AG10803 (cell line): ENCODE measurements at regions not wholly inside any gene's neighbourhood (a gene's known extent, or its start where the extent isn't known, plus 50 kb on each side); places are given as distances from the start of the nearest gene placed in this dataset.

Experiments used
- DNase-seq: peaks from one replicate; pipeline ENCODE4 v3.0.0; 2010; ENCODE audit warnings: low read depth
- H3K4me3 ChIP-seq: 2 replicates; pipeline ENCODE4 v1.5.1; 2011; ENCODE audit warnings: mild to moderate bottlenecking, low read length, control low read depth
- TF ChIP-seq, protein P1 (sequence below): conservative IDR thresholded peaks from 2 replicates; pipeline ENCODE4 v1.5.1; 2011; ENCODE audit warnings: mild to moderate bottlenecking, low read length, control low read depth, inconsistent platforms

DNA sequence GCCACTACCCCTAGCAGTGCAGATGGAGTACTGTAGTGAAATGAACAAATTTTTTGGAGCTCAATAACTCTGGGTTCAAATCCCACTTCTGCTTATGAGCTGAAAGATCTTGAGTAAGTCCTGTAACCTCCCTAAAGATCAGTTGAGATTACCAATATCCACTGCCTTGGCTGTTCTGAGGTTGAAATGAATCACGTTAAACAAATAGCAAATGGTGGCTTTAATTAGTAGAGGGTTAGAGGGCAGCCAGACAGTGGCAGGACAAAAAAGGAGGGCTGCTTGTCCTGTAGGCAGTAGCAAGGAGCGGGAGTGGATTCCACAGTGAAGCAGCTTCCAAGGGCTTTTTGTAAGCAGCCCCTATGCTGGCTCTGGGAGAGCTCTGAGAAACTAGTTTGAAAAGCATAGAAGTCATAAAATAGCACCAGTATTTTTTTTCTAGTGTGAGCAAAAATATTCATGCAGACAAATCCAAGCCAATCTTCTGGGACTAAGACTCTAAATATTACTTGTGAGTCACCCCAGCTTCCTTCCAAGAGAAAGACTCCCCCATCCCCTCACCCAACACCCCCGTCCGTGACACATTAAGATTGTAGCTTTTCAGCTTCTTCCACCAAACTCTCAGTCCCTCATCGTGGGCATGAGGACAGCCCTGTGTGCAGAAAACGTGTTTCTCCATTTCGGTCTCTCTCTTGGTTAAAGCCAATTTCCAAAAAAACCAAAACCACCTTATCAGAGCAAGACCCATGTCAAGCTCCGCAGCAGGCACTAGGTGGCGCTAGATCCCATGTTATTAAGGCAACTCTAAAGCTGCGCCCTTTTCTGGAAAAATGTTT lies 123.5 kb upstream of the LGALSL start:
- TF ChIP-seq, protein P1, sequence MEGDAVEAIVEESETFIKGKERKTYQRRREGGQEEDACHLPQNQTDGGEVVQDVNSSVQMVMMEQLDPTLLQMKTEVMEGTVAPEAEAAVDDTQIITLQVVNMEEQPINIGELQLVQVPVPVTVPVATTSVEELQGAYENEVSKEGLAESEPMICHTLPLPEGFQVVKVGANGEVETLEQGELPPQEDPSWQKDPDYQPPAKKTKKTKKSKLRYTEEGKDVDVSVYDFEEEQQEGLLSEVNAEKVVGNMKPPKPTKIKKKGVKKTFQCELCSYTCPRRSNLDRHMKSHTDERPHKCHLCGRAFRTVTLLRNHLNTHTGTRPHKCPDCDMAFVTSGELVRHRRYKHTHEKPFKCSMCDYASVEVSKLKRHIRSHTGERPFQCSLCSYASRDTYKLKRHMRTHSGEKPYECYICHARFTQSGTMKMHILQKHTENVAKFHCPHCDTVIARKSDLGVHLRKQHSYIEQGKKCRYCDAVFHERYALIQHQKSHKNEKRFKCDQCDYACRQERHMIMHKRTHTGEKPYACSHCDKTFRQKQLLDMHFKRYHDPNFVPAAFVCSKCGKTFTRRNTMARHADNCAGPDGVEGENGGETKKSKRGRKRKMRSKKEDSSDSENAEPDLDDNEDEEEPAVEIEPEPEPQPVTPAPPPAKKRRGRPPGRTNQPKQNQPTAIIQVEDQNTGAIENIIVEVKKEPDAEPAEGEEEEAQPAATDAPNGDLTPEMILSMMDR, result peak; percentile 96
- peak; percentile 83 for DNase-seq
- peak overlapping the region; percentile 56 for H3K4me3 ChIP-seq

DNA sequence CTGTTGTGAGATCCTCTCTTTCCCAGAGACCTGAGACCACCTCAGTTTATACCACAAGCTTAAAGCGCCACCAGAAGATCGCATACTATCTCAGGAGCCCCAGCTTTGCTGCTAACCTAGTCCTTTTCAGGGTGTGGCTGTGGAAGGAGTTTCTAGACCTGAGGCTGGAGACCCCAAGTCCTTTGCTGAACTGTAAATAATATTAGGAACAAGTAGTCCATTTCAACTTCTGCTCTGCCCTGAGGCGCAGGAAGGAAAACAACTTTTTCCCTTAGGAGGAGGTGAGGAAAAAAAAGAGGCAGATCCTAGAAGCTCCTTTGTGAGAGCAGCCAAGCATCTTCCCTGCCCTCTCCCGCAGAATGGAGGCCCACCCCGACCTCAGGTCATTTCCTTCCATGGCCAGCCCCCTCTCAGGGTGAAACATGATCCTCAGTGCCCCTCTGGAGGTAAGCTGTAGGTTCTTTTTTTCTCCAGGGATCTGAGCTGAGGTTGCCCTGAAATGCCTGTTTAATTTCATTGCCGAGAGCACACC lies 122.8 kb upstream of the LGALSL start:
- no peak overlapping the region for H3K4me3 ChIP-seq
- DNase-seq, result no peak
- TF ChIP-seq, protein P1, result no peak

DNA sequence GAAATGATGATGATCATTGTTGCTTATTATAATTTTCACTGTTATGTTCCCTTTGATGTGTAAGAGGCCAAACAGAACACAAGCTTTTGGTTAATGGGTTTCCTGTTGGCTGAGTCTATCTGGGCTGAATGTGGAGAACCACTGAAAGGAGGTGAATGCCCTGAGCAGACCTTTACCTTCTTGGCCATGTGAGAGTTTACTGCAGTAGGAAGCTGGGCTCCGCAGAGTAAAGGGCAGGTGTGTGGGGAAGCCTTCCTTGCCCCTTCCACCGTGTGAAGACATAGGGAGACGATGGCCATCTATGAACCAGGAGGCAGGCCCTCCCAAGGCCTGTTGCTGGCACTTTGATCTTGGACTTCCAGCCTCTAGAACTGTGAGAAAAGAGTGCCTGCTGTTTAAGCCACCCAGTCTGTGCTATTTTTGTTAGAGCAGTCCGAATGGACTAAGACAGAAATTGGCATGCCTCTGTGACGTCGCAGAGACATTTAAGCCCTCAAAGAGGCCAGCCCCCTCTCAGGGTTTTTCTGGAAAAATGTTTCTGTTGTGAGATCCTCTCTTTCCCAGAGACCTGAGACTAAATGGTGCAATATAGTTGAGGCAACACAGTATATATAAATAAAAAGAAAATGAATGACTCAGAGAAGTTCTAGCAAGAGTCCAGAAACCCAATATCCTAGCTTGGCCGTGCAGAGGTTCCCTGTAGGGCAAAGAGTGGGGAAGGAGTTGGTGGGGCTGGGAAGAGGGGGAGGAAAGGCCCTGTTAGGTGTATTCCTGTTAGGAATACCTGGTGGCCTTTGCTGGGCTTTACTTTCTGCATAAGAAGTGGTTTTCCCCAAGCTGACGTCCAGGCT lies 121.9 kb upstream of the LGALSL start:
- TF ChIP-seq, protein P1, result no peak
- H3K4me3 ChIP-seq, result no peak overlapping the region
- no peak for DNase-seq

DNA sequence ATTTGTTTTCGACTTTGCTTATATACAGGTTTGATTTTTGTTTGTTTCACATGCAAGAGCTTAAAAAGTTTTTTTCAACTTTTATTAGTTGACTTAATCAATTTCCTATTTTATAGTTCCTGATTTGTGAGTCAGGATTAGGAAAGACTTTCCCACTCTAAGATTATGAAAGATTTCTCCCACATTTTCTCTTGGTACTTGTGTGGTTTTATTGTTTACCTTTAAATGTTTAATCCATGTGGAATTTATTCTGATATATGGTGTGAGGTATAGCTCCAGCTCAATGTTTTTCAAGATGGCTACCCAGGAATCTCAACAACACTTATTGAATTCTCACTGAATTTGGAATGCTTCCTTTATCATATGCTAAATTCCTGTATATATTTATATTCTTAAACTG lies 117.8 kb upstream of the LGALSL start:
- TF ChIP-seq, protein P1, result no peak
- H3K4me3 ChIP-seq, result no peak overlapping the region
- DNase-seq, result no peak

DNA sequence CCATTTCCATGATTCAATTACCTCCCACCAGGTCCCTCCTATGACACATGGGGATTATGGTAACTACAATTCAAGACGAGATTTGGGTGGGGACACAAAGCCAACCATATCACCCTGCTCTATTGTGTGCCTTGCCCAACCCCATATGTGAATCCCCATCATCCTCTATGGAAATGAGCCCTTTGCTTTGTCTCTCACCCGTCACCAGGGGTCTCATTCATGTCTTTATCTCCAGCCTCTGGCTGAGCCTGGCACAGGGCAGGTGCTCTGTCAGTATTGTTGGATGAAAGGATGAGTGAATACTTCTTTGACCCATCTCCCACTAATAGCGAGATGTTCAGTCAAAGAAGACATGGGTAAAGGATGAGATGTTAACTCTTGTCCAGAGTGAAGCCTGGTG lies 116.6 kb upstream of the LGALSL start:
- TF ChIP-seq, protein P1, result no peak
- DNase-seq, result no peak
- H3K4me3 ChIP-seq, result no peak overlapping the region

DNA sequence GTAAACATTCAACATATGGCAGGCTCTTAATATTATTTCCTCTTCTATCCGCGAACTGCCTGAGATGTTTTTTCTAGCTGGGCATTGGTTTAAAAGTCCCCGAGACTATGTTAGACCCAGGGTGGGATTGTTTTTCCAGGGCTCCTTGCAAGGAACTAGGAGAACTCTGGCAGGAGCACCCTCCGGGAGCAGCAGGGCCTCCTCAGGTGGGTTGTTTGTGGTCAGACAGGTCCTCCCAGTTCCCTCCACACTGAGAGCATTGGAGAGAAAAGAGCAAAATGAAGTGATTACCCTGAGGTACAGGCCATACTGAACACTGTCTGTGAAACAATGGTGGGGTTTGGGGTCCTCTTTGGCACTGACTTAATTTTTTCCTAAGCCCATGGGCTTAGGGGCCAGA lies 115.9 kb upstream of the LGALSL start:
- no peak for DNase-seq
- H3K4me3 ChIP-seq, result no peak overlapping the region
- TF ChIP-seq, protein P1, result no peak
